Thyroid gland (tissue), 4 donors: ENCODE measurements at regions not wholly inside any gene's neighbourhood (a gene's known extent, or its start where the extent isn't known, plus 50 kb on each side); places are given as distances from the start of the nearest gene placed in this dataset.

Source experiments
- CTCF ChIP-seq, 6 experiments: fragments of 200-600 bp in 3 of 6; fragments of 450-650 bp in 3 of 6; sonication (generic) in 3 of 6; IDR thresholded peaks; one replicate each; pipeline ENCODE4 v1.5.1; 2016 to 2019; ENCODE audit warnings: antibody characterized with exemption in 6 of 6, mild to moderate bottlenecking in 2 of 6, inconsistent platforms in 1 of 6, moderate library complexity in 1 of 6
- POLR2A ChIP-seq, 2 donors: fragments of 450-650 bp; IDR thresholded peaks; one replicate each; pipeline ENCODE4 v1.6.1; 2017; ENCODE audit warnings: antibody characterized with exemption in 2 of 2, mild to moderate bottlenecking in 2 of 2, moderate library complexity in 1 of 2

GRCh38 chr4:12138488-12138887 is 709.8 kb upstream of the HS3ST1 start:
- TF ChIP-seq CTCF (IDR thresholded peaks at IDR 0.05) (no peak), POLR2A (IDR thresholded peaks at IDR 0.05) (no peak)
